GM21390 (cell line): ENCODE measurements at regions not wholly inside any gene's neighbourhood (a gene's known extent, or its start where the extent isn't known, plus 50 kb on each side); places are given as distances from the start of the nearest gene placed in this dataset.
"Not testable (repeated sequence)": the region's sequence is repeated elsewhere in the genome, so short reads cannot be mapped to it uniquely, and the experiment has no call there.

Experiments used
- ATAC-seq: cut with Tn5 transposase; IDR thresholded peaks from one replicate; pipeline ENCODE4 v1.9.1; 2021; ENCODE audit not compliant: unreplicated experiment

DNA sequence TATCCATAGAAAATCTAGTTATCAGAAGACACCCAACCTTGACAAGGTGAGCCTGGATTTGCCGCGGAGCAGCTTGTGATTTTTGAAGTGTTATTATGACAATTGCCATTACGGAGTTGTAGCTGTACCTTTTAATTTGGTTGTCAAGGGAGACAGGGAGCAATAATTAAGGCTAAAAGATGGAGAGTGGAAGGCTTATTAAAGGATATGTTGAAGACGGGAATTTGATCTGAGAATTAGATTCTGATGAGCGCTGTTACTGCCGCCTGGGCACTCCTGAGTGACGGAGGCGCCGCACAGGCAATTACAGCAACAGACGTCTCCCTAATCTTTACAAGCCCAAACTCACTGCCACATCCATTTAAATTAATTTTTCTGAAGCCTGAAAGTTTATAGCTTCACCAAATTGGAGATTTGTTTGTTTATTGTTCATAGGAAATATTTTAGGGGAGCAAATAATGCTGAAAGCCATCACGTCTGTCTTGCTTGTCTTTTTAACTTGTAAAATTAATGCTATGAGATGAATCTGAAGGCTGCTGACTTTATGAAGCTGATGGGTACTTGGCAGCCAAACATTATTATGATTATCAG lies 475.0 kb upstream of the ADARB2 start:
- ATAC-seq = no peak

DNA sequence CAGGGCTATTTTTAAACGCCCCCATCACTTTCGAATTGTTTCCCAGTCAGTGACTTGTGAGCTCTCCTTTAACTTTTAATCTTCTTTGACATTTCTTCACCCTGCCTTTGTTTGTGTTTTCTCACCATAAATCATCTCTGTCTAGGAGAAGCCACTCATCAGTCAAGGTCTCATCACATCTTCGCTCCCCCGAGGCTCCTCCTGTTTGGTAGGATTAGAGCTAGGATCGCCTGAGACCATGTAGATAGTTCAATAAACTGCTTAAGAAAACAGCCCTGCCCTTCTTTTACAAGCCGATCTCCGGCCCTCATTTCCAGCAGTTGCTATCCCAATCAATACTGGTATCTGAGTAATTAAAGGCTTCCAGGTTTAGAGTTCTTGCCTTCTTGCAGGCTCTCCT lies 472.8 kb upstream of the ADARB2 start:
- no peak for ATAC-seq

DNA sequence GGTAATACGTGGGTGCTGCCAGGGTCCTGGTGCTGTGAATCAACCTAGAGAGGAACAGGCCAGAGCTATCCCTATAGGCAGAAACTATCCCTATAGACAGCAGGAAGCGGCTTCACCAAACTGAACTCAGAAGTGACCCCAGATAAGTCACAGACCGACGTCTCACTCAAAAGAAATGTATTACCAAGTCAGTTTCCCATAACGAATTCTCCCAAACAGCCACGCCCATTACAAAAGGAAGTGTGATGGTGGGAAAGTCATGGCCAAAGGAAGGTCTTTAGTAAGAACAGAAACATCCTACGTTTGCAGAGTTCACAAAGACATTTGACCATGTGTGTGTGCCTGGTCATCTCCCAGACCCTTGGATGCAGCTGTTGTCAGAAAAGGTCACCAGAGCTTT lies 470.8 kb upstream of the ADARB2 start:
- no peak for ATAC-seq

DNA sequence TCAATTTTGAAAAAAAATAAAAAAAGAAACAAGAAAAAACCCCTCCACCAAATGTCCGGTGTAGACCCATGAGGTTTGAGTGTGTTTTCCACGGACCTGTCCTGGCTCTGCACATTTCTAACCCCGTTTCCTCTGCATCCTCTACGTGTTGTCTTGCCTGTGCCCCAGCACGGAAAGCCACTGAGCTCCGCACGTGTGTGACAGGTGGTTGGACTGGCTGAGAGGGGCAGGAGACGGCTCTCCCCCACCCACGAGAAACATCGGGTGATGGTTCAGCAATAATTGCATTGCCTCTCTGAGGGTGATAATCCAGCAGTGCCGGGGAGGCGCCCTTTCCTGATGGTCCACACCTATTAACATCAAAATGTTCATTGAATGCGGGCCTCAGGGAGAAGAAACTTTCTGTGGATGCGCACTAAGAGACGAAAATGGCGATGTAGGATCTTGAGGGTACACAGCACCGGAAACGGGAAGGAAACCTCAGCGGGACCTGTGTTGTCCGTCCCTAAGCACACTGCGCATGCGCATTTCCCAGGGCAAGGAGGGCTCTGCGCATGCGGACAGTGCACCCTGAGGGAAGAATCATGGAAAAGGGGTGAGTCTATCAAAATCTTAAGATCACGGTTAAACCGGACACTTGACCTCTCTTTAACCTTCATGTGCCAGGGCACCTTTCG lies 470.1 kb upstream of the ADARB2 start:
- no peak for ATAC-seq

DNA sequence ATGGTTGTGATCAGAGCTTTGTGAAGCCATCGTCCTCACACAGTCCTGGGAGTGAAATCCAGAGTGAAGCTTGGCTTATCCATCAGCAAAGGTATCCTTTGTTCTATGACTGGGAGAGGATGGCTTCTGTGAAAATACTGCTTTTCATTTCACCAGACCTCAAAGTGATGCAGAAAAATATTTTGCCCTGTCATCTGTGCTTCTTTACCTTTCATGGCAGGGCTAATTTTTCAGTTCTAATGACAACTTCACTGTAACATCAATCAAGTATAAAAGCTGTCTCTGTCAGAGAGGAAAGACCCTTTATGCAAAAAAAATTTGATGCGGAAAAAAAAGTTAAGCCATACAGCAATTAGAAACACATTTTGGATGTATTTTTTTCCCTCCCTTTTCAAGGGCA lies 468.1 kb upstream of the ADARB2 start:
- no peak for ATAC-seq

DNA sequence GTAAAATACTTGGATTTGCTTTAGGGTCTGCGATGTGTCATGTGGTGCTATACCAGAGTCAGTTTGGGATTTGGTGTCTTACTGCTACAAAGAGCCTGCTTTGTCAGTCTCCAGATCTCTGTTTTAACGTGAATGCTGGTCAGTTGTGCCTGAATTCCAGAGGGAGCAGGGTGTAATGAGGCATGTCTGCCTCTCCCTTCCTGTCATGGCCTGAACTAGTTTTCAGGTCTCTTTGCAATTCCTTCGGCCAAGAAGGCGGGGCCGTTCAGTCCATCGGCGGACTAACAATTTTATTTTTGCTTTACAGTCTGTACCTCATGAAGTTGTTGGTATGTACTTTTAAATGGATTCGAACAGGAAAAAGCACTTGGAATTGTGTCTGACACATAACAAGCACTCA lies 465.1 kb upstream of the ADARB2 start:
- ATAC-seq = no peak

DNA sequence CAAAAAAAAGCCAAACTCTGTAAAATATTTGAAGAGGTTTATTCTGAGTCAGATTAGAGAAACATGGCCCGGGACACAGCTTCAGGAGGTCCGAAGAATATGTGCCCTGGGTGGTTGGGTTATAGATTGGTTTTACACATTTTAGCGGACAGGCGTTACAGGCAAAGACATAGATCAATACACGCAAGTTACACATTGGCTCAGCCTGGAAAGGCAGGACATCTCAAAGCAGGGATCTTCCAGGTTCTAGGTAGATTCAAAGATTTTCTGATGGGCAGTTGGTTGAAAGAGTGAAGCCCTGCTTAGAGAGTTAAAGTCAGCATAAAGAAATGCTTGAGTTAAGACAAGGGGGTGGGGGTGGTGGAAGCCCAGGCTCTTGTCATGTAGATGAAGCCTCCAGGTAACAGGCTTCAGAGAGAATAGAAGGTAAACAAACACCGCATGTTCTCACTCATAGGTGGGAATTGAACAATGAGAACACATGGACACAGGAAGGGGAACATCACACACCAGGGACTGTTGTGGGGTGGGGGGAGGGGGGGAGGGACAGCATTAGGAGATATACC lies 464.3 kb upstream of the ADARB2 start:
- ATAC-seq = no peak

DNA sequence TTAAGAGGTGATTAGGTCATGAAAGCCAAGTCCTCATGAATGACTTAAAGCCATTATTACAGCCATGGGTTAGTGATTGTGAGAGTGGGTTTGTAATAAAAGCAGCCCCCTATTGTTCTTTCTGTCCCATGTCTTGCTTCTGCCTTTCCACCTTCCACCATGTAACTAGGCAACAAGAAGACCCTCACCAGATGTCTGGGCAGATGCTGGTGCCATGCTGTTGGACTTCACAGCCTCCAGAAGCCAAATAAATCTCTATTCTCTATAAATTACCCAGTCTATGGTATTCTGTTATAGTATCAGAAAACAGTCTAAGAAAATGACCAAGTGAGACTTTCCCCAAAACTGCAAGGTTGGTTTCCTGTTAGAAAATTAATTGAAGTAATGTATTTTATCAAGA lies 460.3 kb upstream of the ADARB2 start:
- no peak for ATAC-seq

DNA sequence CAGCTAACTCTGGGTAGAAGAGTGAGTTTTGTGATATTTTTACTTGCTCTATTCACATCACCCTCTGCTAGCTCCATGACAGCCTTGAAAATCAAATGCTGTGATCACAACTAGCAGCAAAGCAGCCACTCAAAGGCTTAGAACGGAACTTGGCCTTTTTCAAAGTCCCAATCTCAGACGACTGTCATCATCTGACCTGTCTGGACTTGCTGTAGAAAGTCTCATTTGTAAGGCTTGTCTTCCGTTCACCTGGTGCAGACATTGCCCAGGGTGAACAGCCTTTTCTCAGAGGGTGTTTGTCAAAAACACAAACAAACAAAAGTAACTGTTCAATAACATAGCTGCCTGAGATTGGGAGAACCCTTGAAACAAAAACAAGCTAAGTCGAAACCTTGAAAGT lies 458.9 kb upstream of the ADARB2 start:
- no peak for ATAC-seq

DNA sequence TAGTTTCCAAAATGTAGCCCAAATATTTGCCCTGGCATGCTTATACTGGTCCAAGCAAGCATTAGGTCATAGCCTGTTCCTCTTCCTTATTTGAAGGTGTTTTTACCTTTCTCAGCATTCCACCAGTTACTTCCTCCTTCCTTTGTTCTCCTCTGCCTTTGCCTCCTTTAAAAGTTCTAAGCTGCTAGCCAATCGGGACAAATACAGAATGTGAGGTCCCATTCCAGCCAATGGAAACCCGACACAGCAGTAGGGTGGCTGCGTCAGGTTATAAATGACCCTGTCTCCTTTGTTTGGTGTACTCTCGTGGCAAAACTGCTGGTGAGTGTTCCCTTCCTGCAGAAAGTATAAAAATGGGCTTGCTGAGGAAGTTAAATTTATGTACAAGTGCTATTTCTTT lies 452.0 kb upstream of the ADARB2 start:
- not testable (repeated sequence) for ATAC-seq

DNA sequence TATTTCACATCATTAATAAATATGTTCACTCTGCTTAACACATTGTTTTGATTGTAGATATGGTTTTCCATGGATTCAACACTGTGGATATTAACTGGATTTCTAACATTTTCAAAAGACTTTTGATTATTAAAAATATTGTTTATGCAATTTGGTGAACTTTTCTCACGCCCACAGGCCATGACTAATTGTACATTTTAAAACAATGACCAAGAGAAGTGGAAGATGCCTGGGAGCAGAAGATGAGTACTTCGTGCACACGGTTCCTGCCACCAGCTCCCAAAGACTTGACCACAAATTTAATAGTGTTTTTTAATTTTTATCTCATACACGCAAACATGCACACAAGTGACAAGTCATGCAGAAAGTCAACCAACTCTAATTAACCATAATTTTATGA lies 451.0 kb upstream of the ADARB2 start:
- ATAC-seq = no peak

DNA sequence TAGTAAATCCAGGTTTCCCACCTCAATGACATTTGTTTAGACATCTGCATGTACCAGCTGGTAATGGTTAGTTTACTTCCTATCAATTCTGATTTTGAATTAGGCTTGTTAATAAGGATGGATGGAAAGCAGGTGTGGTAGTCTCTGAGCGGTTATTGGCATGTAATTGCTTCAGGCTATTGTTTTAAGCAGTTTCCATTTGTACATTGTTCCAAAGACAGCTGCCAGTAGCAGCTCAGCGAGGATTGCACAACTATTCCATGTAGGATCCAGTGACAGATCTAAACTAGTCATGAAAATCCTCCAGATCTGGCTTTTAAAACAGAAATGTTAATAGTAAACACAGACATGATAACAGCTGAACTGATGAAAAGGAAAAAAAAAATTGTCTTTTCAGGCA lies 436.0 kb upstream of the ADARB2 start:
- ATAC-seq = no peak

DNA sequence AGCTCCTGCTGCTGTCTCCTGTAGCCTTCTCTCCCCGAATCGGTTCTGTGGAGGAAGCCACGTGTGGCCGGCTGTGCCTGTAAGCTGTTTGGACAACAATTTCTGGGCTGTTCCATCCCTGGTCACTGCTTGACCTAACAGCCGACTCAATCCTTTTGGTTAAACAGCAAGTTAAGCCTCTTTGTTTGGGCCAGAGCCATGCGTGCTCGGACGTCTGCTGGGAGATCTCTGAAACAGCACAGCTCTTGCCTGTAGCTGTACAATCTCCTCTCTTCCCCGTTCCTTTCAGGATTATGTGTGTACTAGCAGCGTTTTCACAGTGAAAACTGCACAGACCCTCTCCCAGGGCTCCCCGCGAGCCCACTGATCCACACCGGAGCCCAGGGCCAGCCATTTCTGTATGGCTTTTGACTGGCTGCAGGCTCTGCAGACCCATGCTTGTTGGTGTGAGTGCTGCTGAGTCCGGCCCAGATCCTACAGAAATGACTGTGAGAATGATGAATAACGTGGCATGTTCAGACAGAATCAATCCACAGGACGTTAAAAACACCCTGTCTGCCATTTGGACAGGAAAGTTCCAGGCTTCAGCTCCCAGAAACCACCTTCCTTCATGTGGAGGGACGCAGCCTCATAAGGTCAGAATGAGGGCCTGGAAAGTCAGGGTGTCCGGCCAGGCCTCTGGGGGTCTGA lies 428.6 kb upstream of the ADARB2 start:
- no peak for ATAC-seq

DNA sequence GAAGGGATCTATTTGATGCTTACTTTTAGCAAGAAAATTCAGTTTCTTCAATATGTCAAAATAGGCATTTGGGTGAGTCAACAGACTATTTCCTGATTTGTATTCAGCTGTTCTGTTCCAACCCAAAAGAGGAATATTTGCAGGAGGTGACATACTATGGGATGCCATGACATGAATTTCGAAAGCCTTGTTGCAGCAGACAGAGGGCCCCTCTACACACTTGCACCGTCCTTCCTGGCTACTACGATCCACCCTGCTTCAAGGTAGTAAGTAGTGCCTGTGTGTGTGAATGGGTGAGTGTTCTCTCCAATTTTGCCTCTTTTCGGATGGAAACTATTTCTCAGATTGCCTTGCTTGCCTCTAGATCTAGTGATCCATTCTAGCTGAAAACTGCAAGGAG lies 413.0 kb upstream of the ADARB2 start:
- no peak for ATAC-seq

DNA sequence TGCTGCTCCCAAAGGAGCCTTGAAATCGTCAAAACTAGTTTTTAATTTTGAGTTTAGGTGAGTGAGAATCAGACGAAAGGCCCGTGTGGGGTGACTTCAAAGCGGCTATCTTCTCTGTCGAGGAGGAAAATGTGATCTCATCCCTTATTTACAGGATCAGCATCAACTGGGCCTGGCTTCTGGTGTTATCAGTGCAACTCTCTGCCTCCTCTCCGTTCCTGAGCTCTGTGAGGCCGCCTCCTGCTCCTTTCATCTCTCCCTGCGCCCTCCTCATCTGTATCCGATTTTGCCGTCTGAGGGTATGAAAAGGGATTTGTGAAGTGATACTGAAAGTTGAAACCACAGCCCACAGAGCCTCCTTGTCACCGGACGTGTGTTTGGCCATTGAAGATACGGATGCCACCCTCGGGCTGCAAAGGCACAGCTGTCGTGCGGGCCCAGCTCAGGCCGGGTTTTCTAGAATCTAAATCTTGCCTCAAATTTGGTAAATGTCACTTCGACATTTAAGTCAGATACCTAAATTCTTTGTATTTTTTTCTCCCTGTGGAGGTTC lies 408.7 kb upstream of the ADARB2 start:
- no peak for ATAC-seq

DNA sequence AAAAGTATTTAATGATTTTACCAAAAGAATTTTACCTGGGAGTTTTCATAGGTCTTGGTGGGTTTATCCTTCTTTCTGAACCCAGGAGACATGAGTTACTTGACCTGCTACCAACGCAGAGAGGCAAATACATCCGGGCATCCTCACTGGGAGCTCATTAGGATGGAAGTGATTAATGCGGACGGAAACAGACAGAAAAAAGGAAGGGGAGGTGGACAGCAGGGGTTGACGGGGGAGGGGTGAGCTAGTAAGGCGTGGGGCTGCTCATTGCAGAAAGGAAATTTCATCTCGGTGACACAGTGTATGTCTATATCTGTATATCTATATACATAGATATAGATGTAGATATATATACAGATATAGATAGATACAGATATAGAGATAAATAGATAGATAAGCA lies 408.2 kb upstream of the ADARB2 start:
- no peak for ATAC-seq

DNA sequence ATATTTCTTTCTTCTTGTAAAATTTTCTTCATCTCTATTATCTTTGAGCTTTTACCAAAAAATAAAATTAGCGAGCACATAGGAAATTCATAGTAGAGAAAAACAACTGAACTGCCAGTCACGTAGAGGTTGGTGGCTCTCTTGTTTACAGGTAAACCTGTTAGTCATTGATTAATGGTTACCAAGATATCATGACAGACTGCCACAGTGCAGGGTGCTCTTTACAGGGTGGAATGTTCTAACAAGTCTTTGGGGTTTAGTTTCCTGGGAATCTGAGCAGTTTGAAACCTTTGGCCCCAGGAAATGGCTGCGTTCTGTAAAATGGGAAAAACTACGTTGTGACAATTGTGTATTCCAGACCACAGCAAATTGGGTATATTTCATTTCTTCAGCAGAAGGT lies 407.3 kb upstream of the ADARB2 start:
- no peak for ATAC-seq

DNA sequence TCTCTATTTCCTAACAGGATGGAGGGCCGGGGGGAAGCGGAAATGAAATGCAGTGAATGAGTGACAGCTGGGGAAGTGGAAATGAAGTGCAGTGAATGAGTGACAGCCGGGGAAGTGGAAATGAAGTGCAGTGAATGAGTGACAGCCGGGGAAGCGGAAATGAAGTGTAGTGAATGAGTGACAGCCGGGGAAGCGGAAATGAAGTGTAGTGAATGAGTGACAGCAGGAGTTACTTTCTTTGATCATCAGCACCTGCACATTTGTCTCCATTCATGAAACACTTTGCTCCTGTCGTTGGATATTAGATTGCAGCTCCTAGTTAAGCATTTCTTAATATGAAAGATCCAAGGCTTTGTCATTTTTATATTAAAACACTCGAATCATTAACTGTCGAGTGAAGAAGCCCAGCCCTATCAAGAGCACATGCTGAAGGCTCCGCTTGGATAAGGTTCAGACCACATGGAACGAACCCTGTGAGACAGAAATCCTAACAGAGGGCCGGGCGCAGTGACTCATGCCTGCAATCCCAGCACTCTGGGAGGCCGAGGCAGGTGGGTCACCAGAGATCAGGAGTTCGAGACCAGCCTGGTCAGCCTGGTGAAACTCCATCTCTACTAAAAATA lies 406.0 kb upstream of the ADARB2 start:
- ATAC-seq = no peak

DNA sequence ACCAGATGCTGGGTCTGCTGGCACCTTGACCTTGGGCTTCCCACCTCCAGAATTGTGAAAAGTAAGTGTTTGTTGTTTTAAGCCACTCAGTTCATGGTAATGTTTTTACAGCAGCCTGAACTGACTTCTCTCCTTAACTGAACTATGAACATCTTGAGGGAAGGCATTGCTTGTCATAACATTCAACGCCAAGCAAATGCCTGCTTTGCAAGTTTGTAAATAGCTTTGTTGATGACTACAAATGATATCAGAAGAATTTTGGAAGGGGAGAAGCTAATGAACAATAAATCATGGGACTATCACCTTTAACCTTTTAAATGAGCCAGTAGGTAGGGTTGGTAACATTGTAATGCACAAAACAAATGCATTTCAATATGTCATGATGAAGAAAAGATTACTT lies 402.4 kb upstream of the ADARB2 start:
- no peak for ATAC-seq

DNA sequence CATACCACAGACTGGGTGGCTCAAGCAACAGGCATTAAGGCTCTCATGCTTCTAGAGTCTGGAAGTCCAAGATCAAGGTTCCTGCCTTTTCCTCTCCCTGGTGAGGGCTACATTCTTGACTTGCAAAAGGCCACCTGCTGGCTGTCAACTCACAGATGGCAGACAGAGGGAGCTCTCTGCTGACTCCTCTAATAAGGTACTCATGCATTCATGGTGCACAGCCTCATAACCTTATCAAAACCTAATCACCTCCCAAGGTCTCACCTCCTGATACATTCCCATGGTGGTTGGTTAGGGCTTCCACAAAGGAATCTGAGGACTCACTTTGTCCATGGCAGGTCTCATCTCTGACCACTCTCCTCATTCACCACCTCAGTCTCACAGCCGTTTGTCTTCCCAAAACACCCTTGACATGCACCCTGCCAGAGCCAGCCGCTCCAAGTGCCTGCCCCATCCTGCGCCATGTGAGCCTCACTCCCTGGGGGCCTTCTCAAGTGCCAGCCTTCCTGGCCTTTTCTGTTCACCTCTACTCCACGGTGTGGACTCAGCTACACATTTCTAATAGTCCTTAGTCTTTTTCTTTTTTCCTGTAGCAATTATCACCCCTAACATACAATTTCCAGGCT lies 400.3 kb upstream of the ADARB2 start:
- ATAC-seq = no peak

DNA sequence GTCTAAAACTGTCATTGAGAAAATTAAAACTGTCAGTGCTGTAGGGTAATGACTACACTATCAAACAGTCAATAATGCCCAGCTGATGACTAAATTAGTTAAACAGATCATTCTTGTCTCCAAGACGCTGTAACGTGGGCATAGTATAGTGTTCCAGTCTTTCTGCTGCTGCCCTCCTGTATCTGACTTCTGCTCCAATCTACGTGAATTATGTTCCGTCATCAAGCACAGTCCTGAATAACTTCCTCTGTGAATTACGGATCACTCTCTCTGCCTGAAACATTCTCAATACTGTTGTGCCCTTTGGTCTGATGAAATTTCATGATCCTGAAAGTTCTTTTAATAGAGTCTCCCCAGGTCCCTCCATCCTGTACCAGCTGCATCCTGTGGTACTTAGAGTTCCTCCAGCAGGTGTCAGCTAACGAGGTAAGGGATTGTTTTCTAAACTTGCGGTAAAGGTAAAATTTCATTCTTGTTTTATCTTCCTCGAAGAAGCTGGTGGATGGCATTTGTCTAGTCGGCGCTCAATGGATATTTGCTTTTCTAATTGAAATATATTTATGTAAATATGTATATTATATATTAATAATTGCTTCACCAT lies 393.5 kb upstream of the ADARB2 start:
- ATAC-seq = no peak
